ENCODE measurements at regions not wholly inside any gene's neighbourhood (a gene's known extent, or its start where the extent isn't known, plus 50 kb on each side); places are given as distances from the start of the nearest gene placed in this dataset.

GRCh38 chr11:35887737-35888136 is 56.1 kb upstream of the LDLRAD3 start:
- TF ChIP-seq CTCF (IDR thresholded peaks at IDR 0.05) = no peak
- no peak for TF ChIP-seq POLR2A (IDR thresholded peaks at IDR 0.05)
